OCI-LY1 (cell line): ENCODE measurements at regions not wholly inside any gene's neighbourhood (a gene's known extent, or its start where the extent isn't known, plus 50 kb on each side); places are given as distances from the start of the nearest gene placed in this dataset.
"Not testable (repeated sequence)": the region's sequence is repeated elsewhere in the genome, so short reads cannot be mapped to it uniquely, and the experiment has no call there.

Source experiments
- H2AFZ ChIP-seq: fragments of 200-600 bp; sonication (generic), shearing (Covaris generic); 2 replicates; pipeline ENCODE4 v1.6.0; 2014; ENCODE audit warnings: antibody characterized with exemption, mild to moderate bottlenecking, low read length
- H3F3A ChIP-seq: fragments of 200-600 bp; sonication (generic), shearing (Covaris generic); 2 replicates; pipeline ENCODE4 v1.6.0; 2014; ENCODE audit warnings: mild to moderate bottlenecking, antibody characterized with exemption, low read length, moderate library complexity; ENCODE audit not compliant: insufficient read depth
- H3K27ac ChIP-seq: fragments of 200-600 bp; sonication (generic); 2 replicates; pipeline ENCODE4 v1.5.1; 2014; ENCODE audit warnings: low read length, mixed run types, mild to moderate bottlenecking, low read depth; ENCODE audit not compliant: poor library complexity, severe bottlenecking
- H3K27me3 ChIP-seq: fragments of 200-600 bp; sonication (generic); 2 replicates; pipeline ENCODE4 v1.6.0; 2014; ENCODE audit warnings: antibody characterized with exemption, mild to moderate bottlenecking, low read length, moderate library complexity; ENCODE audit not compliant: insufficient read depth
- H3K36me3 ChIP-seq: fragments of 200-600 bp; sonication (generic); 2 replicates; pipeline ENCODE4 v1.6.1; 2014; ENCODE audit warnings: mild to moderate bottlenecking, antibody characterized with exemption, low read length, moderate library complexity, mixed read lengths; ENCODE audit not compliant: insufficient read depth
- H3K4me1 ChIP-seq: fragments of 200-600 bp; sonication (generic); 2 replicates; pipeline ENCODE4 v1.5.1; 2014; ENCODE audit warnings: mild to moderate bottlenecking, low read length, moderate library complexity; ENCODE audit not compliant: insufficient read depth, severe bottlenecking
- H3K4me2 ChIP-seq: fragments of 200-600 bp; sonication (generic), shearing (Covaris generic); 2 replicates; pipeline ENCODE4 v1.6.1; 2014; ENCODE audit warnings: low read length
- H3K4me3 ChIP-seq: fragments of 200-600 bp; sonication (generic); 2 replicates; pipeline ENCODE4 v1.5.1; 2014; ENCODE audit warnings: low read length, low read depth, mild to moderate bottlenecking, mixed read lengths; ENCODE audit not compliant: poor library complexity, severe bottlenecking
- H3K79me2 ChIP-seq: fragments of 200-600 bp; shearing (Covaris generic); 2 replicates; pipeline ENCODE4 v1.6.1; 2016; ENCODE audit warnings: mixed run types, low read length, mixed read lengths; ENCODE audit not compliant: insufficient read depth
- H3K9ac ChIP-seq: fragments of 200-600 bp; sonication (generic), shearing (Covaris generic); 2 replicates; pipeline ENCODE4 v1.6.1; 2014; ENCODE audit warnings: mild to moderate bottlenecking, low read length, mixed read lengths
- H3K9me2 ChIP-seq: fragments of 200-600 bp; sonication (generic), shearing (Covaris generic); 2 replicates; pipeline ENCODE4 v1.6.1; 2014; ENCODE audit warnings: low read depth, mild to moderate bottlenecking, low read length, mixed read lengths
- H3K9me3 ChIP-seq: fragments of 200-600 bp; shearing (Covaris generic); 2 replicates; pipeline ENCODE4 v1.6.1; 2014; ENCODE audit warnings: low read length, mixed read lengths
- H4K20me1 ChIP-seq: fragments of 200-600 bp; sonication (generic), shearing (Covaris generic); 2 replicates; pipeline ENCODE4 v1.6.0; 2016; ENCODE audit warnings: mild to moderate bottlenecking, low read length; ENCODE audit not compliant: insufficient read depth
- CTCF ChIP-seq: fragments of 200-600 bp; sonication (generic), shearing (Covaris generic); IDR thresholded peaks from 2 replicates; pipeline ENCODE4 v1.5.1; 2017; ENCODE audit warnings: mild to moderate bottlenecking, antibody characterized with exemption, low read length, moderate library complexity, mixed read lengths
- EZH2 ChIP-seq: fragments of 200-600 bp; sonication (generic), shearing (Covaris generic); IDR thresholded peaks from 2 replicates; pipeline ENCODE4 v1.8.0; 2017; ENCODE audit warnings: borderline replicate concordance, mixed run types, mild to moderate bottlenecking, antibody characterized with exemption, low read length, moderate library complexity, mixed read lengths

DNA sequence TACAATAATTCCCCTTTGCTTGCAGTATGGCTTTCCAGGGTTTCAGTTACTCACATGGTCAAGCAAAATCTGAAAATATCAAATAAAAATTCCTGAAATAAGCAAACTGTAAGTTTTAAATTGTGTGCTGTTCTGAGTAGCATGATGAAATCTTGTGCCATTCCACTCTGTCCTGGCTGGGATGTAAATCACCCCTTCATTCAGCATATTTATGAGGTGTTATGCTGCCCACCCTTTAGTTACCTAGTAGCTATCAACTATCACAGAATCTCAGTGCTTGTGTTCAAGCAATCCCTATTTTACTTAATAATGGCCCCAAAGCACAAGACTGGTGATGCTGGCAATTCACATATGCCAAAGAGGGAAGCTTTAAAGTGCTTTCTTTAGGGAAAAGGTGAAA, 867.7 kb upstream of the NRXN1 start:
- Histone ChIP-seq H3K79me2 (no peaks in the 10 kb centered on the region), H3K4me2 (no peak overlapping the region), H3K9me3 (no peaks in the 10 kb centered on the region), H3K27me3 (no peaks in the 10 kb centered on the region), H3K4me1 (no peaks in the 10 kb centered on the region), H3F3A (no peaks in the 10 kb centered on the region), H4K20me1 (no peaks in the 10 kb centered on the region), H3K4me3 (no peak overlapping the region), H3K36me3 (no peaks in the 10 kb centered on the region), H3K9me2 (no peaks in the 10 kb centered on the region), H2AFZ (no peak overlapping the region), H3K9ac (no peak overlapping the region), H3K27ac (no peak overlapping the region)
- TF ChIP-seq CTCF (no peak), EZH2 (no peak)

DNA sequence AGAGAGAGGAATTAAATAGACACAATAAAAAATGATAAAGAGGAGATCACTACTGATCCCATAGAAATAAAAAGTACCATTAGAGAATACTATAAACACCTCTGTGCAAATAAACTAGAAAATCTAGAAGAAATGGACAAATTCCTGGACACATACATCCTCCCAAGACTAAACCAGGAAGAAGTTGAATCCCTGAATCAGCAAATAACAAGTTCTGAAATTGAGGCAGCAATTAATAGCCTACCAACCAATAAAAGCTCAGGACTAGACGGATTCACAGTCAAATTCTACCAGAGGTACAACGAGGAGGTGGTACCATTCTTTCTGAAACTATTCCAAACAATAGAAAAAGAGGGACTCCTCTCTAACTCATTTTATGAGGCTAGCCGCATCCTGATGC, 862.7 kb upstream of the NRXN1 start:
- not testable (repeated sequence) for H3K9me2 ChIP-seq, H3K27me3 ChIP-seq, H3K27ac ChIP-seq, H3K36me3 ChIP-seq, H4K20me1 ChIP-seq, H2AFZ ChIP-seq, H3F3A ChIP-seq, H3K79me2 ChIP-seq, H3K9ac ChIP-seq, H3K4me2 ChIP-seq, H3K4me1 ChIP-seq, H3K4me3 ChIP-seq, H3K9me3 ChIP-seq

GRCh38 chr2:51888120-51888519, 856.2 kb upstream of the NRXN1 start:
- Histone ChIP-seq H4K20me1 (no peaks in the 10 kb centered on the region), H3K79me2 (no peaks in the 10 kb centered on the region), H3K9me2 (no peaks in the 10 kb centered on the region), H3K4me2 (no peak overlapping the region), H3K9ac (no peak overlapping the region), H3K4me3 (no peak overlapping the region), H3K4me1 (no peaks in the 10 kb centered on the region), H3K9me3 (no peaks in the 10 kb centered on the region), H3F3A (no peaks in the 10 kb centered on the region), H2AFZ (no peak overlapping the region), H3K36me3 (no peaks in the 10 kb centered on the region), H3K27ac (no peak overlapping the region), H3K27me3 (no peaks in the 10 kb centered on the region)
- no peak for TF ChIP-seq CTCF

GRCh38 chr2:51881673-51882072, 849.7 kb upstream of the NRXN1 start:
- TF ChIP-seq CTCF (no peak), EZH2 (no peak)
- no peaks in the 10 kb centered on the region for H3K9me3 ChIP-seq

More at GRCh38 chr2:51881673-51882072, 849.7 kb upstream of the NRXN1 start:
- H2AFZ ChIP-seq: no peak overlapping the region
- no peaks in the 10 kb centered on the region for H3K27me3 ChIP-seq
- no peaks in the 10 kb centered on the region for H3K36me3 ChIP-seq
- H3K27ac ChIP-seq: no peak overlapping the region
- no peak overlapping the region for H3K9ac ChIP-seq
- no peak overlapping the region for H3K4me3 ChIP-seq
- H3K9me2 ChIP-seq: no peaks in the 10 kb centered on the region
- H3K4me2 ChIP-seq: no peak overlapping the region
- H4K20me1 ChIP-seq: no peaks in the 10 kb centered on the region
- no peaks in the 10 kb centered on the region for H3K4me1 ChIP-seq
- H3F3A ChIP-seq: no peaks in the 10 kb centered on the region
- no peaks in the 10 kb centered on the region for H3K79me2 ChIP-seq
